Amygdala (tissue), 56 donors: ENCODE measurements at regions not wholly inside any gene's neighbourhood (a gene's known extent, or its start where the extent isn't known, plus 50 kb on each side); places are given as distances from the start of the nearest gene placed in this dataset.
"Not testable (repeated sequence)": the region's sequence is repeated elsewhere in the genome, so short reads cannot be mapped to it uniquely, and the experiment has no call there.

Source experiments
- DNase-seq, 56 donors: peaks; one replicate each; lab custom pipeline; 2025; lab: John Stamatoyannopoulos, UW

DNA sequence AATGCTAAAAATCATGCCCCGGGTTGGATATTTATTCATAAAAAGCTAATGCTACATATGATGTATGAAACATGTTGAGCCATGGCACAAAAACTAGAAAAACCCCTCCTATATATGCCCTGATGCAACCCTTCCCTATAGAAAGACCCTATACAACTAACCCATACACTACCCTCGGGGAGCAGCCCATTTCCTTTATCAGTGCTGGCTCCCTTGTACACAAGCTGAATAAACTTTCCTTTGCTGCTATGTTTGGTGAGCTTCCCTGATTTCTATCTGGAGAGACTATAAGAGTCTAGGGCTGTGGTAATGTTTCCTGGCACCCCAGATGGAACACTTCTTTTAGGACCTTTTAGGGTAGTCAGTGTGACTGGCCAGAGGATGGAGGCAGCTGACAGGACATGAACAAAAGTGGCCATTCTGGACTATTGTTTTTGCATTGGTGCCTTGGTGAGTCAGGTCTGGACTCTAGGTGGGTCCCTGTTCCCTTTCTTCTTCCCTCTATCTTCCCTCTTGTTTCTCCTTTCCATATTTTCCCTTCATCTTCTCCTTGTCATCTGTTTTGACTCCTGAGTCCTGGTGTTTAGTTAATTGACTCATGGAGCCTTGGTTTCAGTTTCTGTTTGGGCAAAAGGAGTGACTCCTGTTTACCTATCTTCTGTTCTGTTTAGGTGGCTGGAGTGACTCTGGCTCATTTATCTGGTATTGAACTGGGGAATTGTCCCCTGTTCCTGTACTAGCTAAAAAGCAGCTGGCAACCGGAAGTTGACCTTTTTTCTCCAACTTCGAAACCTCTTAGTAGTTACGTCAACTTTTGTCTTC is 1321.8 kb upstream of the PCDH9 start:
- no peak for DNase-seq

DNA sequence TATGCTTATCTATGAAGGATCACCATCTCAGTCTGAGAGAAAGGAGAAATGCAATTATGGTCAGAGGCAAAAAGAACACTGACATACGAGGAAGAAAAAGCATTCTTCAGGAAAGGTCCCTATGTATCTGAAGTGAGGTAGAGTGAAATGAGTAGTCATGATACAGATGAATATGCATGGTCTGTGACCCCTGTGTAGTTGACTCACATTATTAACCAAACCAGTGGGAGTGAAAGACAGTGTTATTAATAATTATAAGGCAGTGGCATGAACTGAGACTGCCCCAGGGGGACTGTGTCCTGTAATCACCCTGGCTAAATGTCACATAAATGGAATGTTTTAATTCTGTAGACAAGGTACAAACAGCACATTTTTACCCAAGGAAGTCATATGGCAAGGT is 1320.2 kb upstream of the PCDH9 start:
- no peak for DNase-seq

DNA sequence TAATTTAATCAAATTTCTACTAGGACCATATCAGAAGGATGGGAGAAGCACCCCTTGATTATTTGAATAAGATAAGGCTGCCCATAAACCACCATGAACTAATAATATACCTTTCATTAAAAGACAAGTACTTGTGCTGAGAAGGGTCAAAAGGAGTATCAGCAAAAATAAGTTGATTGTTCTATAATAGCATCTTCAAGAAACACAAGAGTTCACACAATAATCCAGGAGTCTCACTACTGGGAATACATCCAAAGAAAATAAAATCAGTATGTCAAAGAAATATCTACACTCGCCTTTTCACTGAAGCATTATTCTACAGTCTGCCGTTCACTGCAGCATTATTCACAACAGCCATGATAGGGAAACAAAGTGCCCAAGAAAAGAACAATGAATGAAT is 1310.1 kb upstream of the PCDH9 start:
- no peak for DNase-seq

DNA sequence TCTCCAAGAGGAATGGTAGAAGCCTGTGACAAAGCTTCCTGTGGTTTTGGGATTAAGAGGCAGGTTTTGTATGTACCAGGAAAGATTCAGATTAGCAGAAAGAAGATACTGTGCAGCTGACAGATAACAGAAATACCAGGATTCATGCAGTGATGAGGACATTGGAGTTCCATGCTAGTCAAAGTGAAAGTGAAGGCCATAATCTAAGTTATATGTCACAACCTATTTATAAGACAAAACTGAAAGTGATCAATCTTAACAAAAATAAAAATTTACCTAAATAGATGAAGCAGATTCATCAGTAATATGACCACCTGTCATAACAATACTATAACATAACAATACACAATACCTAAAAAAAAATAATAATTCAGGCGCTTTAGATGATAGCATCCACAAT is 1305.2 kb upstream of the PCDH9 start:
- DNase-seq = no peak

DNA sequence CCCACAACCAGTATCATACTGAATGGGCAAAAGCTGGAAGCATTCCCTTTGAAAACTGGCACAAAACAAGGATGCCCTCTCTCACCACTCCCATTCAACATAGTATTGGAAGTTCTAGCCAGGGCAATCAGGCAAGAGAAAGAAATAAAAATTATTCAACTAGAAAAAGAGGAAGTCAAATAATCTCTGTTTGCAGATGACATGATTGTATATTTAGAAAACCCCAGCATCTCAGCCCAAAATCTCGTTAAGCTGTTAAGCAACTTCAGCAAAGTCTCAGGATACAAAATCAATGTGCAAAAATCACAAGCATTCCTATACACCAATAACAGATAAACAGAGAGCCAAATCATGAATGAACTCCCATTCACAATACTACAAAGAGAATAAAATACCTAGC is 1297.0 kb upstream of the PCDH9 start:
- not testable (repeated sequence) for DNase-seq

DNA sequence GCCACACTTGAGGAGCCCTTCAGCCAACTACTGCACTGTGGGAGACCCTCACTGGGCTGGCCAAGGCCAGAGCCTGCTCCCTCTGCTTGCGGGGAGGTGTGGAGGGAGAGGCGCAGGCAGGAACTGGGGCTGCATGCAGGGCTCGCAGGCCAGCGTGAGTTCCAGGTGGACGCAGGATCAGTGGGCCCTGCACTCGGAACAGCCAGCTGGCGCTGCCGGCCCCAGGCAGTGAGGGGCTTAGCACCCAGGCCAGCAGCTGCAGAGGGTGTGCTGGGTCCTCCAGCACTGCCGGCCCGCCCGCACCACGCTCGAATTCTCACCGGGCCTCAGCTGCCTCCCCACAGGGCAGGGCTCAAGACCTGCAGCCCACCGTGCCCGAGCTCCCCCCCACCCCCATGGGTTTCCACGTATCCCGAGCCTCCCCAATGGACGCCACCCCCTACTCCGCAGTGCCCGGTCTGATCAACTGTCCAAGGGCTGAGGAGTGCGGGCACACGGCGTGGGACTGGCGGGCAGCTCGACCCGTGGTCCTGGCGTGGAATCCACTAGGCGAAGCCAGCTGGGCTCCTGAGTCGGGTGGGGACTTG is 1293.8 kb upstream of the PCDH9 start:
- DNase-seq = no peak

DNA sequence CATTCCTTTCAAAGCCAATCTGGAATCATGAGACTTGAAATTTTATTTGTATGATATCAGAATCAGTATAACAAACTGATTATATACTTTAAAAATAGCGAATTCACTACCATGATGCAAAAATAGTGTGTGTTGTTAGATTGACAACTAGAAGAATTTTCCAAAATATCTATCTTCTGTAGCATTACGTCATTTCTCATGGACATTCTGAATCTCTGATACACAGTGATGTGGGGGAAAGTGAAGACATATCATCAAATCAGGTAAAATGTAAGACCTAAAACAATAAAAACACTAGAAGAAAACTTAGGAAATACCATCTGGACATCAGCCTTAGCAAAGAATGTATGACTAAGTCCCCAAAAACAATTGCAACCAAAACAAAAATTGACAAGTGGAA is 1292.0 kb upstream of the PCDH9 start:
- DNase-seq = no peak

DNA sequence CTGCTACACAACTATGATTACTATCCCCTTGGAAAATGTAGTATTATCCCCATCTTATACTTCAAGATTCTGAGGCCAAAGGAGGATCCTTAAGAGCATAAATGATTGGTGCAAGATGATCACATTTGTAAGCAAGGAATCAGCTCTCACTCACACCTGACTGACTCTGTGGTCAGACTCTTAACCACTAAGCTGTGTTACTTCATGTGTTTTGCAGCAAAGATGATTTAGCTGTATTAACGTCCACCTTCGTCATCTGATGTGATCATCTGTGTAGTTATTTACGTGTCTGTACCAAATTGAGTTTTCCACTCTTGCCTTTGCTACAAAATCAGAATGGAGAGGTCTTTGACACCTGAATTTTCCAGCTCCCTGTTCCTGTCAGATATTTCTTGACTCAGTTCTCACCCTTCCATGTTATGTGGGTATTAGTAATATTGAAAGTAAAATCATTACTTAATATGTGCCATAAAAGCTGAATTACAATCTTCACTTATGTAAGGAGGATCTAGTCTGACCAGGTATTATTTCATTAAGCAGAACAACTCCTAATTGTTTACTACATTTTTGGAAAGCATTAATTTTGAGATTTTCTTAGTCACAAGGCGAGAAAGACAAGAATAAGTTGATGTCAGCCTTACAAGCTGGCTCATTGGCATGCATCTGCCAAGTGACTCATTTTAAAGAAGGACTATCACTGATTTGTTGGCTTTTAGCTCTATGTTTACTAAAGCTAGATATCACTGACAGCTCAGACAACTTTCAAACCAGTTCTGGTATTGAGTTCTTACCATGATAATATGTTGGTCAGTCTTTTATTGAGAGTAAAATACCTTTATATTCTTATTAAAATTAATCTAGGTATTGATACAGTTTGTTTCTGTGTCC is 1279.8 kb upstream of the PCDH9 start:
- DNase-seq = no peak

DNA sequence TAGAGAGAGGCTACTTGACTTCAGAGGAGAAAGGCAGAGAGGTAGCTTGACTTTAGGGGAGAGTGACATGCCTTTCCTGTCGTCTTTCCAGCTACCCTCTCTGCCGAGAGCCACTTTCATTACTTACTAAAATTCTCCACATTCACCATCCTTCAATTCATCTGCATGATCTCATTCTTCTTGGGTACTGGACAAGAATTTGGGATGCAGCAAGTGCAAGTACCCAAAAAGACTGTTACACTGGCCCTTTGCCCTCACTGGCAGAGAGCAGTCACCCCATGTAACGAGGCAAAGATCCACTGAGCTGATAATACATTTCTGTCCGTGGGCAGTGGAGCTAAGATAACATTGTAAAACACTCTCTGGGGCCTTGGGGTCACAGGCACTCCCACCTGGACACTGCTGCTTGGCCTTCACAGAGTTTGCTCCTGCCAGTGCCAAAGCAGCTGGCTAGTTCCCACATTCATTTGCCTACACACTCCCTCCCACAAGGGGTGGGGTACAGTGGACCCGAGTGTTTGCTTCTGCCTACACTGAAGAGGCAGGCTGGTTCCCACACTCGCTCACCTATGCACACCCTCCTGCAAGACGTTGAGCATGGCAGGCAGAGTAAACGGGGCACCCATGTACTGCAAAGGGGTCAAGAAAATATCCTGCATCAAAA is 1276.9 kb upstream of the PCDH9 start:
- DNase-seq = no peak

DNA sequence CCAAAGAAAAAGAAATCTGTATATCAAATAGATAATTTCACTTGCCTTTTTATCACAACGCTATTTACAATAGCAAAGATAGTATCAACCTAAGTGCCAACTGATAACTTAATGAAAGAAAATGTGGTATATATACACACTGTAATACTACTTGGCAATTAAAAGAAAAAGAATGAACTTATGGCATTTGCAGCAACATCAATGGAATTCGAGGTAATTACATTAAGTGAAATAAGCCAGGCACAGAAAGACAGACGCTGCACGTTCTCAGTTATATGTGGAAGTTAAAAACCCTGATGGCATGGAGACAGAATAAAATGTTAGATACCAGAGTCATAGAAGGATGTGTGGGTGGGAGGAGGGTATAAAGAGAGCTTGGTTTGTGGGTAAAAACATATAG is 1260.5 kb upstream of the PCDH9 start:
- no peak for DNase-seq

DNA sequence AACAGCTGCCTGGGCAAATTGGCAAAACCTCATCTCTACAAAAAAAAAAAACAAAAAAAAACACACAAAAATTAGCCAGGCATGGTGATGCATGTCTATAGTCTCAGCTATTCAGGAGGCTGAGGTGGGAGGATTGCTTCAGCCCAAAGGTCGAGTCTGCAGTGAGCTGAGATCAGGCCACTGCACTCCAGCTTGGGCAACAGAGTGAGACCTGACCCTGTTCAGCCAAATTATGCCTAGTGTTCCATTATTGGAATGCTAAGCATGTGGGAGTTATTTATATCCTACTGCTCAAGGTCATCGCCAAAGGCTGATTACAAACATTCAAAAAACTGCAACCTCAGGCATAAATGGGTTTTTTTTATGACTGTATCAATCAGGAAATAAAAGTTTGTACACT is 1251.0 kb upstream of the PCDH9 start:
- DNase-seq = no peak

DNA sequence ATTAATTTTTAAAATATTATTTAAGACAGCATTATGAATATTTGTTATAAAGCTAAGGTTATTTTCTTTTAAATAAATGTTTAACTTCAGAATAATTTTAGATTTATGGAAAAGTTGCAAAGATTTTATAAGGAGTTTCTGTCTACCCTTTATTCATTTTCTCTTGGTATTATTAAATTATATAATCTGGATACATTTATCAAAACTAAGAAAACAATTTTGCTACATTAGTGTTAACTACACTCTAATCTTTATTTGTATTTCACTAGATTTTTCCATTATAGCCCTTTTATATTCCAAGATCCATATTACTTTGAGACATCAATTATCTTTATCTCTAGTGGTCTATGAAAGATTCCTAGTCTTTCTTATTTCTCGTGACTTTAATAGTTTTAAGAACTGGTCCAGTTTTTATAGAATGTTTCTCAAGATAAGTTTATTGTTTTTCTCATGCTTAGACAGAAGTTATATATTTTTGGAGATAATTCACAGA is 1243.7 kb upstream of the PCDH9 start:
- no peak for DNase-seq

DNA sequence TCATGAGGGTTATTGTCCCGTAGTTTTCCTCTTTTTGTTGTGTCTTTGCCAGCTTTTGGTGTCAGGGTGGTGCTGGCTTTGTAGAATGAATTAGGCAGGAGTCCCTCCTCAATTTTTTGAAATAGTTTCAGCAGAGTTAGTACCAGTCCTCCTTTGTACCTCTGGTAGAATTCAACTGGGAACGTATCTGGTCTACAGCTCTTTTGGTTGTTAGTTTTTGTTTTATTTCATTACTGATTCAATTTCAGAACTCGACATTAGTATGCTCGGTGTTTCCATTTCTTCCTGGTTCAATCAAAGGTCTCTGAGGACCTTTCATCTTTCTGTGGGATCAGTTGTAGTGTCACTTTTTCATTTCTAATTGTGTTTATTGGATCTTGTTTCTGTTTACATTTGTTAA is 1237.0 kb upstream of the PCDH9 start:
- no peak for DNase-seq

DNA sequence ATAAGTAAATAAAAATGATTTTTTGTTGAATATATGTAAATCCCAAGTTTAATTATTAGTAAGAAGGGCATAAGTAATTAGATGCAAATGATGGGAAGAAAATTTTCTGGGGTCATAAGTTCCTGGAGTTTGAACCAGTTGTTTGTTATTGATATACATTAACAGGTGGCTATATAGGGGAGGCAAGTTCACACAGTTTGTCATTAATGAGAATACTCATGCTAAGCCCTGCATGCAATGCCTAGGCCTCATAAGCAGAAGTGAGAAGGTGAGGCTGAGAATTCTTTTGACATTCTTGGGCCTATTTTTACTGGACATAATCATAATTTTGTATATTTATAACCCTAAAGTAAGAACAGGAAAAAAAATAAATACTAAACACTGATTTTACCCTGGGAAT is 1210.7 kb upstream of the PCDH9 start:
- DNase-seq = no peak

DNA sequence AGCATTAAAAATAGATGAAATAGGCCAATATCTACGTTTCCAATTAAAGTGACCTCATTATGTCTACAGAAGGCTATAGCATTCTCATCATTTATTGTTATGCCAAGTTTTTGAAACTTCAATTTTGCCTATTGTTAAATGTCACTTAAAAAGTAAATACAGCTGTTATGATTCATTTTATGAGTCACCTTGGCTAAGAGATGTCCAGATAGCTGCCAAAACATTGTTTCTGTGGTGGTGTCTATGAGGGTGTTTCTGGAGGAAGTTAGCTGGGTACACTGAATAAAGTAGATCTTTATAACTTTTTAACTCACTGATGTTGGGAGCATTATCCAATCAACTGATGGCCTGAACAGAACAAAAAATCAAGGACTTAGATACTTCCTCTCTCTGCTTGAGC is 1209.7 kb upstream of the PCDH9 start:
- DNase-seq = no peak

DNA sequence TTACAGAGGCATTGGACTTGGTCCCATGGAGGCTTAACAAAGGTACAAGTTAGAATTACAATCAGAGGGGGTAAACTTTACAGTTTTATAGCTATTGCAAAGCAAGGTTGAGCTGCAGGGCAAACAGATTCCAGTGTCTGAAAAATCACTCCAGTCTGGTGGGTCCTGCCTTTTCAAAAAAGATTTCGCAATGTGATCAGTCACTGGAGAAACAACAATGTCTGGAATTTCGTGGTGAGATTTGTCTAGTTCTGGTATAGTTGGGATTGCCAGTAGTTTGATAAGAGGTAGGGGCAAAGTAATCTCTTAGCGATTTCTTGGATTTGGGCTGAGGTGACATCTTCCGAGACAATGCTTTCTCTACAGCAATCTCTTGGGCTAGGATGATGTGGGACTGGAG is 1198.2 kb upstream of the PCDH9 start:
- DNase-seq = no peak

DNA sequence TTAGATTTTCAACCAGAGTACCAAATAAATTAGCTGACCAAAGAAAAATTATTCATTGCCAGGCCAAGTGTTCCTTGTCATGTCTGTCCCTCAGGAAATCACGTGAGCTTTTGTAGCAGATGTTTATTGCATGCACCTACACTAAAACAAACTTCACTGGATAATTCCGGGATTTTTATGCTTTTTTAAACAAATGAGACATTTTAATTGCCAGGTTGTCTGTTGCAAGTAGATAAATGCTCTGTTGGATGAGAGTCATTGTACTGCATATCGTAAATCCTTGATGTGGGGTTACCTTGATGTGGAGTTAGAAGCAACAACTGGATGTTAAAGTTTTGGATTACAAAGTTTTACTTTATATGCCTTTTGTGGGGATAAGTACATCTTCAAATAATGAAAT is 1187.7 kb upstream of the PCDH9 start:
- no peak for DNase-seq

DNA sequence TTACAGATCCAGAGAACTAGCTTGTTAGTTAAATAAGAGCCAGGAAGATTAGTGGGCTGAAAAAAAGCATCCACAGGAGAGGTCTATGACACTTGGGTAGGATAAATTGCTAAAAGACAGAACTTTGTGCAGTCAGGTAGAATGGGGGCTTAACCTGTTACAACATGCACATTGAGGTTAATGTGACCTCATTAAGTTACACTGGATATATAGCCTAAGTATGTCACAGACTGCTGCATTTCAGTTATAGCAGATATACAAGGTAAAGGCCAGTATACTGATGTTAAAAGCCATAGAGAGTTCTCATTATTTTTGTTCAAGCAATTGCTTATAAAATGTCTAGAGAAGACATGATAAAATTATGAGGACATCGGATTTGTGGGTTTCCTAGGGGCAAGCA is 1179.9 kb upstream of the PCDH9 start:
- DNase-seq = no peak

DNA sequence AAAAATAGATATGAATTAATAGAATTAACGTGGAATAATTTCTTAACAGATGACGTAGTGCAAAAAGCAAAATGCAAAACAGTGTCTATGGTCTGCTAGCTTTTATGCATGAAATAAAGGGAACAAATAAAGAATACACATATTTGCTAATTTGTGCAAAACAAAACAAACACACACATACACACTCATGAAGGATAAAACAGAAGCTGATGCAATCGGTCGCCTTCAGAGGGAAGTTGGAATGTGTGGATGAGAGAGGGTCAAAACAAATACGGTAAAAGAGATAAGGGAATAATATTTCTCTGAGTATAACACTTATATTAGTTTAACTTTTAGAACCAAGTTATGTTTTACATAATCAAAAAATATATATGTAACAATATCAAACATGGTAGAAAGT is 1160.9 kb upstream of the PCDH9 start:
- no peak for DNase-seq

DNA sequence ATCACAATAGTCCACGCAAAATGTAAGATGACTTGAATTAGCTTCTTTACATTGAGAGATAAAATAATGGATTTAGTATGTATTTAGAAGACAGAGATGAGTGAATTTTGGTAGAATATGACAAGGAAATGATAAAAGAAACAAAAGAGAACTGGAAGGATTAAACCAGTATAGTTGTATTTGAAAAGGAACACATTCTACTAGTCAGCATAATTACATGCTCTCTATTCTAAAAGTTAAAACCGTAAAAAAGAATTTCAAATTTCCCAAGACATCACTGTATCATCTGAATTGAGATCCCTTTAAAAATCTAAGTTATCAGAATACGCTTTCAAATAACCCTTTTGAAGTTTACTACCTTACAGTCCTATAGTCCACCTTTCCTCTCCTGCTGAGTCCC is 1156.7 kb upstream of the PCDH9 start:
- DNase-seq = no peak
